Esophagus (tissue), 2 donors: ENCODE measurements at regions not wholly inside any gene's neighbourhood (a gene's known extent, or its start where the extent isn't known, plus 50 kb on each side); places are given as distances from the start of the nearest gene placed in this dataset.

Source experiments
- H3K27ac ChIP-seq, 2 donors: one replicate each; pipeline ENCODE4 v1.5.1; 2013; ENCODE audit warnings: low read depth in 2 of 2, mild to moderate bottlenecking in 2 of 2, inconsistent platforms in 1 of 2, low read length in 1 of 2, moderate library complexity in 1 of 2
- H3K27me3 ChIP-seq, 2 donors: one replicate each; pipeline ENCODE4 v1.6.1; 2013; ENCODE audit warnings: low read length in 2 of 2, control low read depth in 1 of 2, mild to moderate bottlenecking in 1 of 2; ENCODE audit not compliant: insufficient read depth in 2 of 2, control insufficient read depth in 1 of 2
- H3K36me3 ChIP-seq, 2 donors: one replicate each; pipeline ENCODE4 v1.6.1; 2013; ENCODE audit warnings: low read length in 1 of 2; ENCODE audit not compliant: control insufficient read depth in 2 of 2, insufficient read depth in 2 of 2
- H3K4me1 ChIP-seq, 2 donors: one replicate each; pipeline ENCODE4 v1.6.1; 2013; ENCODE audit warnings: low read length in 1 of 2; ENCODE audit not compliant: control insufficient read depth in 2 of 2, insufficient read depth in 2 of 2
- H3K4me3 ChIP-seq, 2 donors: one replicate each; pipeline ENCODE4 v1.5.1; 2013; ENCODE audit warnings: low read length in 2 of 2, mild to moderate bottlenecking in 2 of 2, low read depth in 1 of 2, moderate library complexity in 1 of 2
- H3K9me3 ChIP-seq, 2 donors: one replicate each; pipeline ENCODE4 v1.6.1; 2013; ENCODE audit warnings: mild to moderate bottlenecking in 2 of 2, low read depth in 1 of 2, low read length in 1 of 2, moderate library complexity in 1 of 2; ENCODE audit not compliant: control insufficient read depth in 2 of 2, insufficient read depth in 1 of 2
- WGBS, 2 donors: extraction: QIAGEN DNeasy Blood & Tissue Kit; methylation state at CpG; one replicate each; pipeline ENCODE4 v1.1.7; 2013; 5-methylcytosine and 5-hydroxymethylcytosine counted together
- donor health status: healthy with polysubstance abuse.
- donor health status: Bipolar disorder and iron deficiency.

GRCh38 chr2:221308507-221309066, 263.5 kb downstream of the EPHA4 start:
- Histone ChIP-seq H3K9me3 (no peaks in the 10 kb centered on the region), H3K27me3 (no peaks in the 10 kb centered on the region), H3K36me3 (no peaks in the 10 kb centered on the region), H3K4me1 (no peaks in the 10 kb centered on the region), H3K27ac (no peak overlapping the region), H3K4me3 (no peak overlapping the region)
- WGBS, 2 donors = 80 to 84% methylated on average over 4 of the region's 4 CpGs

- Histone ChIP-seq H3K9me3 (no peaks in the 10 kb centered on the region), H3K4me3 (no peak overlapping the region), H3K4me1 (no peaks in the 10 kb centered on the region), H3K36me3 (no peaks in the 10 kb centered on the region), H3K27ac (no peak overlapping the region), H3K27me3 (no peaks in the 10 kb centered on the region)
- WGBS, 2 donors = 69 to 84% methylated on average over 10 of the region's 10 CpGs
Measured at GRCh38 chr2:221309892-221310583, 262.1 kb downstream of the EPHA4 start.

- no peak overlapping the region for H3K4me3 ChIP-seq
- no peaks in the 10 kb centered on the region for H3K9me3 ChIP-seq
- no peaks in the 10 kb centered on the region for H3K27me3 ChIP-seq
- WGBS, 2 donors = 71 to 78% methylated on average over 1 of the region's 1 CpG
- H3K36me3 ChIP-seq = no peaks in the 10 kb centered on the region
- H3K4me1 ChIP-seq = no peaks in the 10 kb centered on the region
- H3K27ac ChIP-seq = no peak overlapping the region
Measured at GRCh38 chr2:221310730-221311129, 261.4 kb downstream of the EPHA4 start.

GRCh38 chr2:221312634-221313033, 259.5 kb downstream of the EPHA4 start:
- H3K4me3 ChIP-seq = no peak overlapping the region
- H3K36me3 ChIP-seq = no peaks in the 10 kb centered on the region
- H3K9me3 ChIP-seq = no peaks in the 10 kb centered on the region
- H3K27me3 ChIP-seq = no peaks in the 10 kb centered on the region
- H3K27ac ChIP-seq = no peak overlapping the region
- no peaks in the 10 kb centered on the region for H3K4me1 ChIP-seq

GRCh38 chr2:221314786-221315185, 257.3 kb downstream of the EPHA4 start:
- Histone ChIP-seq H3K9me3 (no peaks in the 10 kb centered on the region), H3K4me1 (no peaks in the 10 kb centered on the region), H3K36me3 (no peaks in the 10 kb centered on the region), H3K4me3 (no peak overlapping the region), H3K27ac (no peak overlapping the region), H3K27me3 (no peaks in the 10 kb centered on the region)
- 43 to 61% methylated on average over 2 of the region's 2 CpGs for WGBS, 2 donors

GRCh38 chr2:221318376-221319130, 253.6 kb downstream of the EPHA4 start:
- no peaks in the 10 kb centered on the region for H3K36me3 ChIP-seq
- no peak overlapping the region for H3K27ac ChIP-seq
- no peaks in the 10 kb centered on the region for H3K27me3 ChIP-seq
- H3K9me3 ChIP-seq = no peaks in the 10 kb centered on the region
- 65 to 69% methylated on average over 3 of the region's 3 CpGs for WGBS, 2 donors
- no peak overlapping the region for H3K4me3 ChIP-seq
- H3K4me1 ChIP-seq = no peaks in the 10 kb centered on the region

- H3K27me3 ChIP-seq = no peaks in the 10 kb centered on the region
- H3K4me1 ChIP-seq = no peaks in the 10 kb centered on the region
- no peaks in the 10 kb centered on the region for H3K9me3 ChIP-seq
- no peaks in the 10 kb centered on the region for H3K36me3 ChIP-seq
- 57 to 63% methylated on average over 5 of the region's 5 CpGs for WGBS, 2 donors
- H3K27ac ChIP-seq = no peak overlapping the region
- H3K4me3 ChIP-seq = no peak overlapping the region
Measured at GRCh38 chr2:221322741-221323140, 249.4 kb downstream of the EPHA4 start.

GRCh38 chr2:221323513-221323912, 248.6 kb downstream of the EPHA4 start:
- no peaks in the 10 kb centered on the region for H3K4me1 ChIP-seq
- H3K4me3 ChIP-seq = no peak overlapping the region
- no peaks in the 10 kb centered on the region for H3K9me3 ChIP-seq
- 47 to 61% methylated on average over 2 of the region's 2 CpGs for WGBS, 2 donors
- no peak overlapping the region for H3K27ac ChIP-seq
- H3K36me3 ChIP-seq = no peaks in the 10 kb centered on the region
- no peaks in the 10 kb centered on the region for H3K27me3 ChIP-seq

- Histone ChIP-seq H3K36me3 (peaks cover 0 to 3% of the 10 kb centered on the region in 2 donors), H3K4me1 (no peaks in the 10 kb centered on the region), H3K4me3 (no peak overlapping the region), H3K27ac (no peak overlapping the region), H3K9me3 (no peaks in the 10 kb centered on the region), H3K27me3 (no peaks in the 10 kb centered on the region)
- 65 to 68% methylated on average over 5 of the region's 5 CpGs for WGBS, 2 donors
Measured at GRCh38 chr2:221330436-221330835, 241.7 kb downstream of the EPHA4 start.
